Stimulated activated CD8-positive, alpha-beta memory T cell treated with anti-CD3 and anti-CD28 coated beads, Interleukin-2, amount 100 ng/mL, for 1 hour (primary cell): ENCODE measurements at regions not wholly inside any gene's neighbourhood (a gene's known extent, or its start where the extent isn't known, plus 50 kb on each side); places are given as distances from the start of the nearest gene placed in this dataset.
"Not testable (repeated sequence)": the region's sequence is repeated elsewhere in the genome, so short reads cannot be mapped to it uniquely, and the experiment has no call there.

ENCODE experiments used
- DNase-seq, 2 donors: peaks; one replicate each; pipeline ENCODE4 v3.0.0-alpha.2; 2020; ENCODE audit warnings: low read depth in 2 of 2

DNA sequence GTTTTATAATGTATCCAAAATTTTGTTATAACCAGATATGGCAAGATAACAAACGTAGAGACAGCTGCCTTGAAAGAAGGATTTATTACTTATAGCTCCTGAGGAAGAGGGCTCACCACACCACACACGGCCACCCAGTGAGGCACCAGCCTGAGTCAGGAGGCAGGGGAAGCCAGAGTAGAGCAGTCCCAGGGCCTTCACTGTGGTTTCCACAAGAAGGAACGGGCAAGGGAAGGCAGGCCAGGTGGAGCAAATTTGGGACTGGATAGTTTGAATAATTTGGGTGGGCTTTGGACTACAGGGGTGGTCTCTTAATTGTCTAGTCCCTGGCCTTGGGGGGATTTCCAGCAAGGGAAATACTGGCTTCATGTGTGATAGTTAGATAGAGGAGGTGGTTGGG is 72.5 kb downstream of the RRAGC start:
- no peak for DNase-seq

GRCh38 chr1:38786040-38786436 is 73.5 kb downstream of the RRAGC start:
- no peak for DNase-seq

DNA sequence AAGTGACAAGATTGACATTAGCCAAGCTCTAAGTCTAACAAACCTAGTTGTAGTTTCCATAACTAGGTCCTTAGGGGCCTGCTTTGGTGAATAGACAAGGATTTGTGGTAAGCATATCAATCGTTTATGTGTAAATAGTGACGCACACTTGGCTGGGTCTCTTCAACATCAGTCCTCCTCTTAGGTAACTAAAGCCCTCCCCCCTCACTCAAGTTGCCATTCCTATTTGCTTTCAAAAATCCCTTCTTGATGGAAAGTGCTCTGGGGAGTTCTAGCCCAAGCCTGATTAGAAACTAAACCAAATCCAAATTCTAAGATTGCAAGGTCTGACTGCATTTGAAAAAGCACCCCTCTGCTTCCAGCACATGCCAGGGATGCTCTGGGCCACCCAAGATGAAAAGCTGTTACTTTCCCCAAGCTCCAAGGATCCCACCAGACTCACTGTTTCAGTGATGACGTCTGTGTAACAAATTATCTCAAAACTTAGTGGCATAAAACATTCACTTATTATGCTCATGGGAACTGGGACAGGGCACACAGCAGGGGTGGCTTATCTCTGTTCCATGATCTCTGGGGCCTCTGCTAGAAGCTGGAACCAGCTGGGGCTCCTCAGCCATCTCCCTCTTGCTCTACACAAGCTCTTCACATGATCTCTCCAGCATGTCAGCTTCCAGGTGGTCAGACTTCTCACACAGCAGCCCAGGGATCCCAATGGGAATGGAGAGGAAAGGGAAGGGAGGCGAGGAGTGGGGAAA is 74.1 kb downstream of the RRAGC start:
- DNase-seq = no peak

GRCh38 chr1:38784452-38785284 is 74.9 kb downstream of the RRAGC start:
- no peak for DNase-seq

DNA sequence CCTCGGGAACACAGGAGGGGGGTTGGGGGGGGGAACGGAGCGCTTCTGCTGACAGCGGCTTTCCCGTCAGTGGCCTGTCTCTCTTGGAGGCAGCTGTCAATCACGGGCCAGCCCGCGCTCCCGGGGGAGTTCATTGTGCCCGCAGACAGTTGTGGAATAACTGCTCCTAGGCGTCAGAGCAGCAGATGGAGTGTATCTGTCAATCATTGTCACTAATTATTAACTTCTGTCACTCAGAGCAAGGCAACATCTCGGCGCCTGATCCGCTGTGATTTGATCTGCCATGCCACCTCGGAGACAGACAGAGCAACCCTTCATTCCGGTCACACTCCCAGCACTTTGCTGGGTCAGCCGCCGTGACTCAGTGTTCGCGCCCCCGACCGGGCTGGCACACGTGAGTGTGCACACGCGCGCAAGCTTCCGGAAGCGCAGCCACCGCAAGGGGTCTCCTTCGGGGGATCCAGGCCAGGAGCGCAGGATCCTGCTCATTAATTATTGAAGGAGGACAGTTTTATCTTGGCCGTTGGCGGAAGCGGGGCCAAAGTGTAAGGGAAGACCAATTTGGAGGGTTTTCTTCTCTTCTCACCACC is 75.8 kb downstream of the RRAGC start:
- no peak for DNase-seq

DNA sequence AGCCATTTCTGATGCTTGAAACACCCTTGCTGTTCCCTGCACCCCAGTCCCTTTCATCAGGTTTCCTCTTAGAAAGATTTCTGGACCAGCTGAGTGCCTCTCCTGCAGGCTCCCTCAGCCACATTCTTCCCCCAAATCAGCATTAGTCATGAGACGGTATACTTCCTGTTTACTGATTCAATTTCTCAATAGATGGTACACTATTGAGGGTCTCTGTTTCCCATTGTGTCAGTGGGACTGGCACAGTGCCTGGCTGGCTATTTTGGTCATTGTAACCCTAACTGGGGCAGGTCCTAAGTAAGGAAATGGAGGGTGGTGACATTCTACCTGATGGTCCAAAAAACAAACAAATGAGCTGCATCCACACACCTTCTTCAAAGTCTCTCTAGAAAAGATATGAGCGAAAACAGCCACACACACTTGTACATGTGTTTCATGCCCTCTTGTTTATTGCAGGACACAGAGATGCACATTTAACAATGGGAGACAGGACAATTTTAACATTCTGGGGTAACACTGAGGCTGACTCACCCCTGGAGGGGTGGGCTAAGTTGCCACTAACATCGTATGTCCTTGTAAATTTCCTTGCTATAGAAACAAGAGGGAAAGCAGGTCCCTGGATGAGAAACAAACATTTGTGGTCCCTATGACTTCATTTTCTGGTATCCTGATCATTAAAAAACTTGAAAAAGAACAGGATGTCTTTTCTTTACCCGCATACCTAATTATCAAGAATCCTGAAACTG is 77.5 kb downstream of the RRAGC start:
- DNase-seq = no peak

DNA sequence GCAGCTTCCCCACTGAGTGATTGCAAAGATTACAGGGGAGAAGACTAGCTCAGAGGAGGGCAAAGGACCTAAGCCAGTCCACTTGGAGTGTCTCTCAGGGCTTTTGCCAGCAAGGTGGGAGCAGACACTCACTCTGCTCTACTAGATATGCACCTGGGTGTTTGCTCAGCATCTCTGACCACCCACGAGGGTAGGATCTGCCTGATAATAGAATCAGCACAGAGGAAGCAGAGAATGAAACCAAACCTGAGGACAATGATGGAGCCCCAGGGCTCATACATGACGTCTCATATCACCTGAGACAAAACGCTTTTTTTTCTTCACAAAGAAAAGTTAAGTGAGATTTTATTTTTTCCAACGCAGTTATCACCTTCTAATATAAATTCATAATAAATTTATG is 79.4 kb downstream of the RRAGC start:
- DNase-seq = no peak

DNA sequence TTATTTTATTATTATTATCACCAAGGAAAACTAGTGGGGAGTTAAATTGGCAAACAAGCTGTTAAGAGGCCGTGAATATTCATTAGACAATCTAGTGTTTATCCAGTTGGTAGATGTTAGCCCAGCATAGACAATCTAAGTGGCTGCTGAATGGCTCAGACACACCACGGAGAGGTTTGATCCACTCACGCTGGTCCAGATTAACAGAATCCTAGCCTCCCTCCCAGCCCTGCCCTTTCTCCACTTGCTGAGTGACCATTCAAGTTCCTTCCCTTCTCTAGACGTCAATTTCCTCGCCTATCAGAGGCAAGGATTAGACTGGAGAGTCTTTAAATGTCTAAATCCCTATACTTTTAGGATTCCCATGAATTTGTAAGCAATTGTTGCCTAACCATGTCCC is 80.1 kb downstream of the RRAGC start:
- no peak for DNase-seq

- no peak for DNase-seq
Observed at GRCh38 chr1:38778521-38778920, 81.1 kb downstream of the RRAGC start.

GRCh38 chr1:38778051-38778450 is 81.5 kb downstream of the RRAGC start:
- no peak for DNase-seq

DNA sequence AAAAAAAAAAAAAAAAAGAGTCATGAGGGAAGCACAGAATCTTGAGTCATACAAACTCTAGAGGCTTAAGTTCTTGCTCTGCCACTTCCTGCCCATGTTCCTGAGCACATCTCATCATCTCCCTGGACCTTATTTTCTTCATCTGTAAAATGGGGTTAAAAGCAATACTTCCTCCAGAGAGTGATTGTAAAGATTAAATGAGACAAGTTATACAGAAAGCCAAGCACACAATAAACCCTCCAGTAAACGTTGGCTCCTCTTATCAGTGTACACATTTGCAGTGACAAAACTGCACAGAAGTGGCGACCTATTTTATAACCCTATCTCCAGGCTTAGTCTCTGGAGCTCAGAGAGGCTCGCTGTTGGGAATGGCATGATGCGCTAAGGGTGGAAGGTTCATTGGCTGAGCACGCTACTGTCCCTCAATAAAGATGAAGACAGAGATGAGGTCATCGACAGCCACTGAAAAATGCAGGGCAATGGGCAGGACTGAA is 82.1 kb downstream of the RRAGC start:
- DNase-seq = no peak

GRCh38 chr1:38776466-38777065 is 83.0 kb downstream of the RRAGC start:
- DNase-seq = no peak

GRCh38 chr1:38775175-38775845 is 84.3 kb downstream of the RRAGC start:
- DNase-seq = no peak

- no peak for DNase-seq
Observed at GRCh38 chr1:38773483-38773882, 86.1 kb downstream of the RRAGC start.

- DNase-seq = no peak
Observed at GRCh38 chr1:38772953-38773352, 86.6 kb downstream of the RRAGC start.

- DNase-seq = no peak
Observed at GRCh38 chr1:38772026-38772425, 87.5 kb downstream of the RRAGC start.

DNA sequence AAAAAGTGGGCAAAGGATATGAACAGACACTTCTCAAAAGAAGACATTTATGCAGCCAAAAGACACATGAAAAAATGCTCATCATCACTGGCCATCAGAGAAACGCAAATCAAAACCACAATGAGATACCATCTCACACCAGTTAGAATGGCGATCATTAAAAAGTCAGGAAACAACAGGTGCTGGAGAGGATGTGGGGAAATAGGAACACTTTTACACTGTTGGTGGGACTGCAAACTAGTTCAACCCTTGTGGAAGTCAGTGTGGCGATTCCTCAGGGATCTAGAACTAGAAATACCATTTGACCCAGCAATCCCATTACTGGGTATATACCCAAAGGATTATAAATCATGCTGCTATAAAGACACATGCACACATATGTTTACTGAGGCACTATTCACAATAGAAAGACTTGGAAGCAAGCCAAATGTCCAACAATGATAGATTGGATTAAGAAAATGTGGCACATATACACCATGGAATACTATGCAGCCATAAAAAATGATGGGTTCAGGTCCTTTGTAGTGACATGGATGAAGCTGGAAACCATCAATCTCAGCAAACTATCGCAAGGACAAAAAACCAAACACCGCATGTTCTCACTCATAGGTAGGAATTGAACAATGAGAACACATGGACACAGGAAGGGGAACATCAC is 88.9 kb downstream of the RRAGC start:
- DNase-seq = not testable (repeated sequence)

DNA sequence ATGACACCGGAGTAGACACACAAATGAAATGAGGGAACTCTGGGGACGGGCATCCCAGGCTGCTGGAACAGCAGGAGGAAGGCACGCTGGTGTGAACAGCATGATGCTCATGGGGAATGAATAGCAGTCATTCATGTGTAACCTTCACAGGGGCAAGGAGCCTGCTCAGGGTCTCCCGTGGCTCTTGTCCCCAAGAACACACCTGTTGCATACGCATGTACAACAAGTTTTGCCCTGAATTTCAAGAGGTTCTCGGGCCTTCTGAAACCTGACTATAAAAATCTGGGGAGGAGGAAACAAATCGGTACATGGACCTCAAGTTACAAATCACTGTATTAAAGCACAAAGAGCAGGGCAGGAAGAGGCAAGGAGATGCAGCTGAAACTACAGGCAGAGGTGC is 93.4 kb downstream of the RRAGC start:
- no peak for DNase-seq

- DNase-seq = no peak
Observed at GRCh38 chr1:38763121-38763520, 96.5 kb downstream of the RRAGC start.

DNA sequence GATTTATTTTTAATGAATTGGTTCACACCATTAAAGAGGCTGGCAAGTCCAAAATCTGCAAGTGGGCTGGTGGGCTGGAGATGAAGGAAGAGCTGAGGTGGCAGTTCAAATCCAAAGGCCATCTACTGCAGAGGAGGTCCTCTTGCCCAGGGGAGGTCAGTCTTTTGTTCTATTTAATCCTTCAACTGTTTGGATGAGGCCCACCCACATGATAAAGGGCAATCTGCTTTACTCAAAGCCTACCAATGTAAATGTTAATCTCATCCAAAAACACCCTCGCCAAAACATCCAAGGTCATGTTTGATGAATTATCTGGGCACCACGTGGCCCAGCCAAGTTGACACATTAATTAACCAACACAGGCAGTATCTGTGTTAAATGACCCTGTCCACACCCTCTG is 99.0 kb downstream of the RRAGC start:
- no peak for DNase-seq
